Peyer's patch (tissue), 4 donors: ENCODE measurements at regions not wholly inside any gene's neighbourhood (a gene's known extent, or its start where the extent isn't known, plus 50 kb on each side); places are given as distances from the start of the nearest gene placed in this dataset.
"Not testable (repeated sequence)": the region's sequence is repeated elsewhere in the genome, so short reads cannot be mapped to it uniquely, and the experiment has no call there.

Experiments used
- POLR2A ChIP-seq, 2 donors: fragments of 450-650 bp; IDR thresholded peaks; one replicate each; pipeline ENCODE4 v1.5.1; 2017; ENCODE audit warnings: antibody characterized with exemption in 2 of 2, mild to moderate bottlenecking in 2 of 2, moderate library complexity in 2 of 2
- TF ChIP-seq, protein P1 (sequence below), 6 experiments: fragments of 450-650 bp in 4 of 6; fragments of 200-600 bp in 2 of 6; sonication (generic) in 1 of 6; IDR thresholded peaks; one replicate each; pipeline ENCODE4 v1.5.1; 2017 to 2019; ENCODE audit warnings: antibody characterized with exemption in 6 of 6, mild to moderate bottlenecking in 3 of 6, moderate library complexity in 1 of 6

DNA sequence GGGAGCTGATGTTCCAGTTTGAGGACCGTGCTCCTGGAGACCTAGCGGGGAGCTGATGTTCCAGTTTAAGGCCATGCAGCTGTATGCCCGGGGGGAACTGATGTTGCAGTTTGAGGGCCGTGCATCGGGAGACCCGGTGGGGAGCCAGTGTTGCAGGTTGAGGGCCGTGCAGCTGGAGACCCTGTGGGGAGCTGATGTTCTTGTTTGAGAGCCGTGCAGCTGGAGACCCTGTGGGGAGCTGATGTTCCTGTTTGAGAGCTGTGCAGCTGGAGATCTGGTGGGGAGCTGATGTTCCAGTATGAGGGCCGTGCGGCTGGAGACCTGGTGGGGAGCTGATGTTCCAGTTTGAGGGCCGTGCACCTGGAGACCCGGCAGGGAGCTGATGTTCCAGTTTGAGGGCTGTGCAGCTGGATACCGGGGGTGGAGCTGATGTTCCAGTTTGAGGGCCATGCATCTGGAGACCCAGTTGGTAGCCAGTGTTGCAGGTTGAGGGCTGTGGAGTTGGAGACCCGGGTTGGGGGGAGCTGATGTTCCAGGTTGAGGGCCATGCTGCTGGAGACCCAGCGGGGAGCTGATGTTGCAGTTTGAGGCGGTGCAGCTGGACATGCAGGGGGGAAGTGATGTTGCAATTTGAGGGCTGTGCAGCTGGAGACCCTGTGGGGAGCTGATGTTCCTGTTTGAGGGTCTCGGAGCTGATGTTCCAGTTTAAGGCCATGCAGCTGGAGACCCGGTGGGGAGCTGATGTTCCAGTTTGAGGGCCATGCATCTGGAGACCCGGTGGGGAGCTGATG, 64.4 kb upstream of the APOD start:
- not testable (repeated sequence) for TF ChIP-seq POLR2A (IDR thresholded peaks at IDR 0.05)
- TF ChIP-seq, protein P1, sequence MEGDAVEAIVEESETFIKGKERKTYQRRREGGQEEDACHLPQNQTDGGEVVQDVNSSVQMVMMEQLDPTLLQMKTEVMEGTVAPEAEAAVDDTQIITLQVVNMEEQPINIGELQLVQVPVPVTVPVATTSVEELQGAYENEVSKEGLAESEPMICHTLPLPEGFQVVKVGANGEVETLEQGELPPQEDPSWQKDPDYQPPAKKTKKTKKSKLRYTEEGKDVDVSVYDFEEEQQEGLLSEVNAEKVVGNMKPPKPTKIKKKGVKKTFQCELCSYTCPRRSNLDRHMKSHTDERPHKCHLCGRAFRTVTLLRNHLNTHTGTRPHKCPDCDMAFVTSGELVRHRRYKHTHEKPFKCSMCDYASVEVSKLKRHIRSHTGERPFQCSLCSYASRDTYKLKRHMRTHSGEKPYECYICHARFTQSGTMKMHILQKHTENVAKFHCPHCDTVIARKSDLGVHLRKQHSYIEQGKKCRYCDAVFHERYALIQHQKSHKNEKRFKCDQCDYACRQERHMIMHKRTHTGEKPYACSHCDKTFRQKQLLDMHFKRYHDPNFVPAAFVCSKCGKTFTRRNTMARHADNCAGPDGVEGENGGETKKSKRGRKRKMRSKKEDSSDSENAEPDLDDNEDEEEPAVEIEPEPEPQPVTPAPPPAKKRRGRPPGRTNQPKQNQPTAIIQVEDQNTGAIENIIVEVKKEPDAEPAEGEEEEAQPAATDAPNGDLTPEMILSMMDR (IDR thresholded peaks at IDR 0.05), result not testable (repeated sequence)
